ENCODE measurements at regions not wholly inside any gene's neighbourhood (a gene's known extent, or its start where the extent isn't known, plus 50 kb on each side); places are given as distances from the start of the nearest gene placed in this dataset.
"Not testable (repeated sequence)": the region's sequence is repeated elsewhere in the genome, so short reads cannot be mapped to it uniquely, and the experiment has no call there.

- not testable (repeated sequence) for TF ChIP-seq DNMT1 (CRISPR knock-in tag; IDR thresholded peaks at IDR 0.05); ZBTB34 (CRISPR knock-in tag; IDR thresholded peaks at IDR 0.05); ZNF670 (CRISPR knock-in tag; IDR thresholded peaks at IDR 0.05; ENCODE audit: borderline replicate concordance); BORCS8-MEF2B (CRISPR knock-in tag; IDR thresholded peaks at IDR 0.05); GTF2F1 (IDR thresholded peaks at IDR 0.05; ENCODE audit: low read length); ZNF776 (CRISPR knock-in tag; IDR thresholded peaks at IDR 0.05); CHD2 (IDR thresholded peaks at IDR 0.05; ENCODE audit: low read depth, low read length)
- TF ChIP-seq, protein P1, sequence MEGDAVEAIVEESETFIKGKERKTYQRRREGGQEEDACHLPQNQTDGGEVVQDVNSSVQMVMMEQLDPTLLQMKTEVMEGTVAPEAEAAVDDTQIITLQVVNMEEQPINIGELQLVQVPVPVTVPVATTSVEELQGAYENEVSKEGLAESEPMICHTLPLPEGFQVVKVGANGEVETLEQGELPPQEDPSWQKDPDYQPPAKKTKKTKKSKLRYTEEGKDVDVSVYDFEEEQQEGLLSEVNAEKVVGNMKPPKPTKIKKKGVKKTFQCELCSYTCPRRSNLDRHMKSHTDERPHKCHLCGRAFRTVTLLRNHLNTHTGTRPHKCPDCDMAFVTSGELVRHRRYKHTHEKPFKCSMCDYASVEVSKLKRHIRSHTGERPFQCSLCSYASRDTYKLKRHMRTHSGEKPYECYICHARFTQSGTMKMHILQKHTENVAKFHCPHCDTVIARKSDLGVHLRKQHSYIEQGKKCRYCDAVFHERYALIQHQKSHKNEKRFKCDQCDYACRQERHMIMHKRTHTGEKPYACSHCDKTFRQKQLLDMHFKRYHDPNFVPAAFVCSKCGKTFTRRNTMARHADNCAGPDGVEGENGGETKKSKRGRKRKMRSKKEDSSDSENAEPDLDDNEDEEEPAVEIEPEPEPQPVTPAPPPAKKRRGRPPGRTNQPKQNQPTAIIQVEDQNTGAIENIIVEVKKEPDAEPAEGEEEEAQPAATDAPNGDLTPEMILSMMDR (CRISPR knock-in tag; IDR thresholded peaks at IDR 0.05) = not testable (repeated sequence)
- TF ChIP-seq, protein P2, sequence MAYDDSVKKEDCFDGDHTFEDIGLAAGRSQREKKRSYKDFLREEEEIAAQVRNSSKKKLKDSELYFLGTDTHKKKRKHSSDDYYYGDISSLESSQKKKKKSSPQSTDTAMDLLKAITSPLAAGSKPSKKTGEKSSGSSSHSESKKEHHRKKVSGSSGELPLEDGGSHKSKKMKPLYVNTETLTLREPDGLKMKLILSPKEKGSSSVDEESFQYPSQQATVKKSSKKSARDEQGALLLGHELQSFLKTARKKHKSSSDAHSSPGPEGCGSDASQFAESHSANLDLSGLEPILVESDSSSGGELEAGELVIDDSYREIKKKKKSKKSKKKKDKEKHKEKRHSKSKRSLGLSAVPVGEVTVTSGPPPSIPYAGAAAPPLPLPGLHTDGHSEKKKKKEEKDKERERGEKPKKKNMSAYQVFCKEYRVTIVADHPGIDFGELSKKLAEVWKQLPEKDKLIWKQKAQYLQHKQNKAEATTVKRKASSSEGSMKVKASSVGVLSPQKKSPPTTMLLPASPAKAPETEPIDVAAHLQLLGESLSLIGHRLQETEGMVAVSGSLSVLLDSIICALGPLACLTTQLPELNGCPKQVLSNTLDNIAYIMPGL (CRISPR knock-in tag; IDR thresholded peaks at IDR 0.05; ENCODE audit: borderline replicate concordance in 1 of 2, low read depth in 1 of 2) = not testable (repeated sequence)
Observed at GRCh38 chr9:65385655-65386024, 100.6 kb upstream of the FOXD4L5 start.

All from HepG2 (cell line).